DMS153 (cell line): ENCODE measurements at regions not wholly inside any gene's neighbourhood (a gene's known extent, or its start where the extent isn't known, plus 50 kb on each side); places are given as distances from the start of the nearest gene placed in this dataset.

Experiments
- DNase-seq: peaks from one replicate; lab custom pipeline; 2025; lab: John Stamatoyannopoulos, UW

DNA sequence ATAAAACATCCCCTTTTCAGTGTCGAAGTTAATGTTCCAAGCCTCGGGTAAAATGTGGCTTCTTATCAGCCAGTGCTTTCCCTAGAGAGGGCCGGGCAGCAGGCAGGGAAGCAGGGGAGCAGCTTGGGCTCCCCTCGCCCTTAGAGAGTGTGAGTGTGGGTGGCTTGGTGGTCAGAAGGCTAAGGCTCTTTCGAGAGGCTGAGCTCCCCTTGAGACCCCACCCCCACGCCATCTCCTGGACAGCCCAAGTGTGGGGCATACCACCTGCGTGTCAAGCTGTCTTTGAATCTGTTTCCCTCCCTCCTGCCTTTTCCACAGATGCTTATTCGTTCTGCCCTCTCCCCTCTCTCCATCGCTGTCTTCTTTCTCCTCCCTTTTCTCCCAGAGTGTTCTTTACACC, 95.1 kb upstream of the FOXP4 start:
- DNase-seq, result no peak

DNA sequence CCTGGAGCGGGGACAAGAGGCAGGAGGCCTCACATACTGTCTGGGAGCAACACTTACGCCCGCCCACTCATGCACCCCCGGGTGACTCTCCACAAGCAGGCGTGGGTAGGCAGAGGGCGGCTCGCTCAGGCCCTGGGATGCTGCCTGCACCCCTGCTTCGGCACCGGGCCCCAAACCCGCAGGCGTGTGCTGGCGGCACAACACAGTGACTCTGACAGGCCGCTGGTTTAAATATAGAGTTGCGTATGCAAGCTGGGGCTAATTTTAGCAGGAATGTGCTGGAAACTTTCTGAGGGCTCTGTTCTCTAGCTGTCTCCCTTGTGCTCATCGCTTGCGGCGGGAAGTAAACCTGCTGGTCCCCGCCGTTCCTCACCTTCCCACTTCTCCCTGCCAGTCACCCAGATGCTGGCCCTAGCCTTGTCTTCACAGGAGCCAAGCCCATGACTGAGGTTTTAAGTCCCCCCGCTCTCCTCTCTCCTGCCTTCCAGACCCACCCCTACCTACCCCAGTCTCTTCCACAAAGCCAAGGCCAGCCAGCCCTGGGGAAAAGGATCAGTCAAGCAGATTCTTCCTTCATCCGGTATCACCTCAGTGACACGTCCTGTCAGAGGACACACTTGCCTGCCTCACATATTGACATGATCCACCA, 94.5 kb upstream of the FOXP4 start:
- no peak for DNase-seq

DNA sequence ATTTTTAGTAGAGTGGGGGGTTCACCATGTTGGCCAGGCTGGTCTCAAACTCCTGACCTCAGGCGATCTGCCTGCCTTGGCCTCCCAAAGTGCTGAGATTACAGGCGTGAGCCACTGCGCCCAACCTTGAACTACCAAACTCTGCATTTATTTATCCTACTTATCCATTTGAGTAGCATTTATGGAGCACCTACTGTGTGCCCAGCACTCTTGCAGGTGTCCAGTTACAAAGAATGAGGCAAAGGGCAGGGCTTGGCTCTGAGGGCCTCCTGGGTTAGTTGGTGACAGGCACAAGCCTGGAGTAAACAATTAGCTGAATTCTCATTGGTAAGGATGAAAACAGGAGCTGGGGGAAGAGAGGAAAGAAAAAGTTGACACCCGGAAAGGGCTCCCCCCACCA, 93.4 kb upstream of the FOXP4 start:
- no peak for DNase-seq

DNA sequence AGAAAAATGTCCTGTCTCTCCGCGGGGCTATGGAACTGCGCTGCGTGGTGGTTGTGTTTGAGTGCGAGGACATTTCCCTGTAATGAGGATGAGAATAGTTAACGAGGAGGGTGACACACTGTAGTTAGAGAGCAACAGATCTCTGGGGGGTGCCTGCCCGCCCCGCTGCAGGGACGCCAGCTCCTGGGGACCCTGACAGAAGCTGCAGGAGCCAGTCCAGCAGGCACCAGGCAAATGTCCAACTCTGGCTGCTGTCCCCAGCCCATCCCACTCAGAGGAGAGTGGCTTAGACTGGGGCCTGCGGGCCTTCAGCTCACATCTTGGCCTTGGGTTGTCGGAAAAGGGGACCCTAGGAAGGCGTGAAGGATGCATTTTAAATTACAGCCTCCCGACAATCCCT, 92.9 kb upstream of the FOXP4 start:
- no peak for DNase-seq

DNA sequence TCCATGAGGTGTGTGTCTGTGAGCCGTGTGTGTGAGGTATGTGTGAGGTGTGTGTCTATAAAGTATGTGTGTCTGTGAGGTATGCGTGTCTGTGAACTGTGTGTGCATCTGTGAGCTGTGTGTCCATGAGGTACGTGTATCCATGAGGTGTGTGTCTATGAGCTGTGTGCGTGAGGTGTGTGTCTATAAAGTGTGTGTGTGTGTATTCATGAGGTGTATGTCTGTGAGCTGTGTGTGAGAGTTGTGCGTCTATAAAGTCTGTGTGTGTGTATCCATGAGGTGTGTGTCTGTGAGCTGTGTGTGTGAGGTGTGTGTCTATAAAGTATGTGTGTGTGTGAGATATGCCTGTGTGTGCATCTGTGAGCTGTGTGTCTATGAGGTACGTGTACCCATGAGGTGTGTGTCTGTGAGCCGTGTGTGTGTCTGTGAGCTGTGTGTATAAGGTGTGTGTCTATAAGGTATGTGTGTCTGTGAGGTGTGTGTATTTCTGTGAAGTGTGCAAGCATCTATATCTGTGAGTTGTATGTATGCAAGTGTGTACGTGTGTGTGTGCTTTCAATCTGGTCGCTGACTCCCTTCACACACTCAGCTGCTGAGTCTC, 91.9 kb upstream of the FOXP4 start:
- no peak for DNase-seq

DNA sequence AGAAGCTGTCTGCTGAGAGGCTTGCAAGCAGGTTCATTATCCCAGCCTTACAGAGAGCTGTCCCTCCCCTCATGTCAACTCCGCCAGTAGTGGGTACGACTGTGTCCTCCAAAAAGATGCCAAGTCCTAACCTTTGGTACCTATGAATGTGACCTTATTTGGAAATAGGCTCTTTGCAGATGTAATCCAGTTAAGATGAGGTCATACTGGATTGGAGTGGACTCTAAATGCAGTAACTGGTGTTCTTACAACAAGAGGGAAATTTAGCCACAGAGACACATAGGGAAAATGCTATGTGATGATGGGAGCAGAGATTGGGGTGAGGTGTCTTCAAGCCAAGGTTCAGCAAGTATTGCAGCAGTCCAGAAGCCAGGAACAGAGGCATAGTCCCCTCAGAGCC, 90.8 kb upstream of the FOXP4 start:
- DNase-seq, result no peak

DNA sequence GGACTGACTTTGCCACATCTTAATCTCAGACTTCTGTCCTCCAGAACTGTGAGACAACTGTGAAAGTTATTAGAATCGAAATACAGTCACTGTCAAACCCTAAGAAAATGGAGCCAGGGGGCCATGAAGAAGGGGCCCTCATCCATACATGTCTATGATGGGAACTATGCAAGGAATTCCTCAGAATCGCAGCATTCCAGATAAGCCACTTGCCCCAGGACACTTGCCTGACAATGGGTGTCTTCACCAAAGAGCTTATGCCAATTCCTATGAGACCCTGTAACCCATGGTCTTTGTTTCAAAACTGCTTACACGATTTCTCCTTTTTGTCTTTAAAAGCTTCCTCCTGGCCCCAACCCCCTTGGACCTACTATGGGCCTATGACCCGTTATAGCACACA, 90.4 kb upstream of the FOXP4 start:
- DNase-seq, result no peak

DNA sequence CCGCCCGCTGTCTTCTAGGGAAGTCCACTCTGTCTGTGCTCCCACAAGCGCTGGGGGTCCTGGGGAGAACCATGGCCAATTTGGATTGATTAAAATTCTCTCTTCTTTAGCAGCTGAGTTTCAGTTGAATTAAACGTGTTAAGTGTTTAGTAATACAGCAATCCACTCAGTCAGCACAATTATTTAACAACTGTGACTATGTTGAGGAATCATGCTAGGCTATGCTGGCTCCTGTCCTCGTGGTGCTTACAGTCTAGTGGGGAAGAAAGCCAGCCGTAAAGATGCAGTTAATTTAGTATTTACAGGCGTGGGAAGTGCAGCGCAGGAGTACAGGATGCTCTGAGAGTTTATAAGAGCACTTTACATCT, 88.9 kb upstream of the FOXP4 start:
- DNase-seq, result peak; percentile 39

DNA sequence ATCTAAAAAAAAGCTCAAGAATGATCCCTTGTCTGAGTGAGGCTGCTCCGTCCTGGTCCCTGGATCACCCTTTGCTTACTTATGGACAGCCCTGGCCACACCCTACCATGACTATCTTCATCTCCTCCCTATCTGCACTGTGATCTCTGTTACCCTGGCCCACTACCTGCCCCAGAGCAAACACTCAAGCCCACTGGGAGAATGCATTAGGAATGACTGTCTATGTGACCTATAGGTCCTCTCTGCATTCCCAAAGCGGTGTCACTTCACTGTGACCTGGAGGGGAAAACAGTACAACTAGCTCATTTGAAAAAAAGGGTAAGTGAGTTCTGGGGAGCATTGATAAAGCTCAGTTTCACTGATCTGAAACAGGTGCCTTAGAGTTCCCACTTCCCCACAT, 86.4 kb upstream of the FOXP4 start:
- no peak for DNase-seq

DNA sequence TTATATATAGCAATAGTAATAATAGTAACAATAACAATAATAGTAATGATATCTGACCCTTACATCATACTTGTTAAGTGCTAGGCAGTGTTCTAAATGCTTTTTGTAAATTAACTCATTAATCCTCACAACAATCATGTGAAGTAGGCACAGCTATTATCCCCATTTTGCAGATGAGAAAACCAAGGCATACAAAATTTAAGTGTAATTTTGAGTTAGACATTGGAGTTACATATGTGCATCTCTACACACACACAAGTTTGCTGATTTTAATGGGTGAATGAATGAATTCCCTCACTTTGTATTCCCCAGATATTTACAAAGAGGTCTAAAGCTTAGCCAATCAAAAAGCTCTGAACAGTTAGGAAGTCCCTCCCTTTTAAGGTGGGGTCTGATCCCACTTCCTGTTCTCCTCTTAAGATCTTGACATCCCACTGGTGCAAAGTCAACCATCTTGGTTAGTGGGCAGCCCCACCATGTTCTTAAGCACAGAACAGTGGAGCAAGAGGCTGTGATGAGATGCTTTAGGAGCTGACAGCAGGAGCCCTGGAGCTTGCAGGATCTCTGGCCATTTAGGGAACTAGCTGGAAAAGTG, 85.3 kb upstream of the FOXP4 start:
- no peak for DNase-seq

DNA sequence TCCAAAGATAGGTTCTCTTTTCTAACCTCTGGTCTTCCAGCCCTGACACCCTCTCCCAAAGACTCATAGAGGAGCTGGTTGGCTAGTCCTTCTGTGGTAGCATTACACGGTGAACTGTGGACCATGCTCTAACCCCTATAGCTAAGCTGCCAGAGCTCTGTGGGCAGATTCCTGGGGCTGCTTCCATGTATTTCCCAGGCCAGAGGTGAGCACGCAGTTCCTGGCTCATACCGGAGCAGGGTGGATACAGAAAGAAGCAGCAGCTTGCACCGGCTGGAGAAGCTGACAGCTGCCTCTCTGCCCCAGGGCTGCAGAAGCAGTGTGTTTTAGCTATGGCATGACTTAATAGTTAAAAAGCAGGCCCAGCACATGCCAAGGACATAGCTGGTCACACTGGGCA, 84.1 kb upstream of the FOXP4 start:
- no peak for DNase-seq

DNA sequence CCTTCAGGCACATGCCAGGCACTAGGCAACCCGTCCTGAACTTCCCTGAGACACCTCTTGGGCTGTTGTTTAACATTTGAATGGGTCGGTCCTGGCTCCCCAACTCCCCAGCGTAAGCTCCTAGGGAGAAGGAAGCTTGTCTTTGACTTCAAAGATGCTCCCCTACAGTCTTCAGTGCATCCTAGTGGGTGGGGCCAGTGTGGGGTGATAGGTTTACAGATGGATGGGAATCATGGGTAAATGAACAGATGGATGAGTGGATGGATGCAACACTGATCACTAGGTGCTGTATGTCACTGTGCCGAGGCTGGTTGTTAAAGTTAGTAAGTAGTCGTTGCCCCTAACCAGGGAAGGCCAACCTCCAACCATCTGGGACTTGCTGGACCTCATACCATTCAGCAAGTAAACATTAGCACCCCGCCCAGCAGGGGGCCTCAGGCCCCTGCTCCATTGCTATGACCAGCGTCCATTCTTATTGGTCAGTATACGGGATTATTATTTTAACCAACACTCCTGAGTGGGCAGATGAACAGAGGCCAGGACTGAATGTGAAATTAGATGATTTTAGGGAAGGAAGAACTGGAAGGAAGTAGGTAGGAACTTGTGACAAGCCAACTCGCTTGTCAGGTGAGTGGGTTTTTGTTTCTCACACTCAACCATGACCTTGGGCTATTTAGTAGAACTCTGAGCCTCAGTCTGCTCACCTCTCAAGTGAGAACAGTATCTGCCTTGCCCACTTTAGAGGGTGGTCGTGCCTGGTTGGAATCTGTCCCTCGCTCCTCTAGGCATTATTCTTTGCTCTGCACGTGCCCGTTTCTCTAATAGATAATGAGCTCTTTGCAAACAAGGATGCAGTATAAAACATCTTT, 82.9 kb upstream of the FOXP4 start:
- no peak for DNase-seq

DNA sequence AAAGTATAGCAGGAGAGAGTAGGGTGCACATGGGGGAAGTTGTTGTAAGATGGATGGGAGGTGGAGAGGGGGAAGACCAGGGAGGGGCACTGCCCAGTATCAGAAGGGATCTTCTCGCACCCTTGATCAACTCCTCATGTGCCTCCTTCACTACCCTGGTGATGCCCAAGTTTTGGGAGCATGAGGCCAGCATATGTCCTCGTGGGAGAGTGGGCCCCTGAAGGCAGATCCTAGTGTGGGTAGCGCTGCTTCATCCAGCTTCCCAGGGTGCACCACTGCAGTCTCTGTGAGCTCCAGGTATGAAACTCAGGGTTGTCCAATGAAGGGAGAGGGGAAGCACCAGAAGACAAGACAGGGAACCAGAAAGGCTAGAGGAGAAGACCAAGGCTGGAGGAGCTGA, 82.2 kb upstream of the FOXP4 start:
- no peak for DNase-seq

DNA sequence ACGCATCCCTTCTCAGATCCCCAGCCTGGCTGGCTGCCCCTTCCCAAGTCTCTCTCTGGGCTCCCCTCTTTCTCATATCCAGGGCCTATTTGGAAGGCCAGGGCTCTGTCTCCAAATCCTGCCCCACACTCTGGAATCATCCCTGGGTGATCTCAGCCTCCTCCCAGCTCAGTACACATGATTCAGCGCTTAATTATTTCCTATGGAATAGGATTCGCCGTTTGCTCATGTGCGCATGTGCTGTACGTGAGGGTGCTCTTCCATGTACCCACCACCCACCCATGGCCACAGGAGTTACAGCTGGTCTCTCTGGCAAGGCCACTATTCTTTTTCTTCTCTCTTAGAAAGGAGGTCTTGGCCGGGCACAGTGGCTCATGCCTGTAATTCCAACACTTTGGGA, 81.7 kb upstream of the FOXP4 start:
- DNase-seq, result no peak

DNA sequence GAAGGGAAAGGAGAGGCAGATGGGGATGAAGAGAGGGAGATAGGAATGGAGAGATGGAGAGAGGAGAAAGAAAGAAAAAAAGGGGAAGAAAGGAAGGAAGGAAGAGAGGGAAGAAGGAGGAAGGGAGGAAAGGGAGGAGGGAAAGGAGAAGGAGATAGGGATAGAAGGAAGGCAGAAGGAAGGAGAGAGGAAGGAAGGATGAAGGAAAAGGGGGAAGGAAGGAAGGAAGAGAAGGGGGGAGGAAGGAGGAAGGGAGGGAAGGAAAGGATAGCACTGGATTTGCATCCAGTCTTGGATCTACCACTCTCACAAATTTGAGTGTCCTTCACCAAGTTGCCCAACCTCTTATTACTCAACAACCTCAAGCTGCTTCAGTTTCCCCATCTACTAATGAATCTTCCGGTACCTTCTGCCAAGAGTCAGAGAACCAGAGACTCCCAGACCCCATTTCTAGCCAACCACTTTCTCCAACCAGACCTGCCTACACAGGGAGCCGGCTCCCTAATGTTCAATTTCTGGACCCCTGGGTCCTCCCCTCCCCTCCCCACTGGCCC, 79.7 kb upstream of the FOXP4 start:
- no peak for DNase-seq

DNA sequence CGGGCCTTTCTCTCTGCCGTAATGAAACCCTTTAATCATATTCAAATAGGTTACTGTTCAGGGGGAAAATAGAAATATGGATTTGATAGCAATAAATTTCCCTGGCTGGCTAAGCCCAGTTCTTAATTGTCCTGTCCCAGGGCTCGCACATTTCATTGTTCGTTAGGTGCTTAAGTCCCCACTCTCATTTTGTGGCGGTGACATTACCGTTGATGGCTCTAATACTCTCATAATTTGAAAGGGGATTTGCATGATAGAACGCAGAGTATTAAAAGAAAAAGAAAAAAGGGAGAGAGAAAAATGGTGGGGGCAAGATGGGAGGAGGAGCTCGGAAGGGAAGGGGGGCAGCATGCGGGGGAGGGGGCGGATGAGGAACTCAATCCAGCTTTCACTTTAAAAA, 79.1 kb upstream of the FOXP4 start:
- no peak for DNase-seq

DNA sequence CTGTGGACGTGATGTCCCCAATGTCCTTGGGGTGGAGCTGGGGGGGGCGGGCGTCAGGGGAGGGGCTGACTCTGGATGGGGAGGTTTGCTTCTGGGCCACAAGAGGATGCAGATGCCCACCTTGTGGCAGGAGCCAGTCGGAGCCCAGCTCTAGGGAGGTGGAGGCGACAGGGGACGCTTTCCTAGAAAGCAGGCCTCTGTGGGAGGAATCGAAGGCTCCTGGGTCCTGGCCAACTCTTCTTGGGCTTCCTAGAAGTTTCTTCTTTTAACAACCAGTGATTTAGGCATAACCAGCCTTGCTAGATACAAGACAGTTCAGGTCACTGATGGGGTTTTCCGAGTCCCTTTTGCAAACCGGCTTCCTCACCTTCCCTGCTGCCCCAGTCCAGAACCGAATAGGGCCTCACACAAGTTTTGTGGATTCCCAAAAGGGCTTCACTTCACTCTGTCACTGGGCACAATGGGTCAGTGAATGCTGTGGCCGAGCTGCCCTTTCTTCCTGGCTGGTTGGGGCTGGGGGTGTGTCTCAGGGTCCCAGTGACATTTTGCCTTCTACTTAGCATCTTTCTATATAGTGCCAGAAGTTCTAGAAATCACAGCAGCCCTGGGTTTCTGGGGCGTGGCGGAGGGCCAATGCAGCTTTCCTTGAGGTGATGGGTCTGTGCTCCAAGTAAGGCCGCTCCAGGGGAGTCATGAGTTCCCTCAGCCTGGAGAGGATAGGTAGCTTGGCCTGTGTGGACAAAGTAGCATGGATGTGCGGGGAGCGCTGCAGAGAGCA, 78.4 kb upstream of the FOXP4 start:
- no peak for DNase-seq

DNA sequence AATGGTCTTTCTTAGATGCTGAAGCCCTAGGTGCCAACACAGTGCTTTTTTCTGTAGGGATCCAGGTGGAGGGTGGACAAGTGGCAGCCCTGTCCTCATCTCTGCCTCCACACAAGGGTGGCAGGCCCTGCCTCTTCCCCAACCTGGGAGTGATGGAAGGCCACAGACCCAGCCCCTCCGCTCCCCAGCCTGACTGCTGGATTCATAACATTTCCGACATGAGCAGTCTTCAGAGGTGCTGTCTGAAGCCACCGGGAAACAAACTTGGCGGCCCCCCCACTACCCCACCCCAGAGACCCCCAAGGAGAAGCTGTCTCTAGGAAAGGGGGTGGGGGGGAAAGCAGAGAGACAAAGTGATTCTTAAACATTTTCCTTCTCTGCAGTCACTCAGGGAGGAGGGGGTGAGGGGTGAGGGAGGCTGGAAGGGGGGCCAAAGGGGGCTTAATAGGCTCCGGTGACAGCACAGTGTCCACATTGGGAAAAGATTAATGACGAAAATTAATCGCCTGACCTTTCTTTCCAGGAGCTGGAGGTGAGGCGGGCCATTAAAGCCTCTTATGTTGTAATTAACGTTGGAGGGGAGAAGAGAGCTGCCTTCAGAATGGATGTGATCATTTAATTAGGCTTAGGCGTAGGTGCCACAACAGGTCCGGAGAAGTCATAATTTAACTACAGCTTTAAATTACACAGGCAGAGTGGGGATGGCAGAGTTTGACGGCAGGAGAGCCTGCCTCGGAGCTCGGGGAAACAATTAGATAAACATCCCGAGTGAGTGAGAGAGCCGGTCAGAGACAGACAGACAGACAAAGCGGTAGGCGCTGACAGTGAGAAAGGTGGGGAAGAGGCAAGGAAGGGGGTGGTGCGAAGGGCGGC, 76.8 kb upstream of the FOXP4 start:
- no peak for DNase-seq

DNA sequence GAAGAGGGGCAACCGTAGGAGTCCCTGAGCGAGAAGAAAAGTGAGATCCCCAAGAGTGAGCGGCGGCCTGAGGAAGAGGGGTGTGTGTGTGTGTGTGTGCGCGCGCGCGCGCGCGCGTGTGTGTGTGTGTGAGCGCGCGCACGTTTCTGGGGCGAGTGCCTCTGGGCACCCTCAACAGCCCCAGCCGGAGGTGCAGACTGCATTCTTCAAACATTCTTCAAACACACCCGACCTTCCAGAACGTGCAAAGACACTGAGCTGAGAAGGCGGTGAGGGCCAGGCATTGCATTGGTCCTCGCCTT, 76.2 kb upstream of the FOXP4 start:
- no peak for DNase-seq

DNA sequence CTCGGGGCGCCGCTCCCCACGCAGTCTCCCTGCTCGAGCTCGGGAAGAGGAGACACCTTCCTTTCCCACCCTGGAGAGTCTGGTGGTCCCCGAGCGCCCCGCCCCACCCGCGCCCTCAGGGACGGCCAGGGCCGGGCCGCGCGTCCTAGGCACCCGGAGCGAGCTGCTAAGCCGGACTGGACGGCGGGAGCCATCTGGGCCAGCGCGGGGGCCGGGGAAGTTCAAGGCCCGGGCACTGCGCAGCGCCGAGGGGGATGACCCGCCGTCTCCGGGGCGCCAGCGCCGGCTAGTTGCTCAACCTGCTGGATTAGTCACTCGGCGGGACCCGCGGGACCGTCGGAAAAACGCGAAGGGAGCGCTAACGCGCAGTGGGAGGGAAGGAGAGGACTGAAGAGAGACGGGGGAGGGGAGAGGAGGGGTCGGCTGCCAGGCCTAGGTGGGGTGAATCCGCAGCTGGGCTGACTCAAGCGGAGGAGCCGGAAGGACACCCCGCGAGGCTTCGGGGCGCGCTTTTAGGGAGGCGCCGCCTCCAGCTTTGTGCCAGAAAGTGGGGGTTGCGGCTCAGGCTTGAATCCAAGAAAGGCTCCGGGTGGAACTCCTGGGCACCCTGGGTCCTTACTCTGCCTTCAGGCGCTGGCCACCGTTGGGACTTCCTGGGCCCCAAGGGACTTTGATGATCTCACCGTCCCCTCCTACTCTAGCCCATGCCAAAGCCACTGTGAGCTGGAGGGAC, 75.7 kb upstream of the FOXP4 start:
- peak; percentile 25 for DNase-seq
